Heart left ventricle (tissue), 13 donors: ENCODE measurements at regions not wholly inside any gene's neighbourhood (a gene's known extent, or its start where the extent isn't known, plus 50 kb on each side); places are given as distances from the start of the nearest gene placed in this dataset.

ENCODE experiments used
- CTCF ChIP-seq, 12 donors: fragments of 200-600 bp; sonication (generic) in 4 of 12; IDR thresholded peaks; one replicate each; pipeline versions ENCODE4 v1.5.0 to v1.8.0; 2018 to 2022; ENCODE audit warnings: antibody characterized with exemption in 12 of 12, mild to moderate bottlenecking in 5 of 12
- POLR2A ChIP-seq, 2 donors: fragments of 450-650 bp; IDR thresholded peaks; one replicate each; pipeline ENCODE4 v1.6.1; 2017; ENCODE audit warnings: antibody characterized with exemption in 2 of 2, mild to moderate bottlenecking in 2 of 2, moderate library complexity in 2 of 2
- donor health status: ischemic (EF 13 %, LVEDD 7.1; RV severe dilation, severe dysfunction).
- donor health status: DM: no; HTN: yes; CAD: no.
- donor health status: DM: no; HTN: no; CAD: no.
- donor health status: ischemic (EF 25% LVEDD 6.9; RV normal size, moderate dysfunction).
- donor health status: ischemic (EF 25% LVEDD 5.7; RV mildly dilated, moderate dysfunction).
- donor health status: ischemic (EF 35%, LVEDD 5.7; RV mildly dilated, moderate dysfunction).
- donor health status: nonischemic (EF 11% LVEDD 7.7; RV severe dilation, severe dysfunction).
- donor health status: DM: yes; HTN: yes; CAD: no.
- donor health status: PGD.
- donor health status: ischemic (EF 29% LVEDD 5.4; RV normal size, mild dysfunction).
- donor health status: nonischemic (EF 23%, LVEDD 6.1; RV moderate dilation, normal function).

GRCh38 chr9:119841016-119841415, 471.8 kb upstream of the BRINP1 start:
- TF ChIP-seq POLR2A (IDR thresholded peaks at IDR 0.05) (no peak), CTCF (IDR thresholded peaks at IDR 0.05) (no peak)
